PC-9 (cell line): ENCODE measurements at regions not wholly inside any gene's neighbourhood (a gene's known extent, or its start where the extent isn't known, plus 50 kb on each side); places are given as distances from the start of the nearest gene placed in this dataset.

Experiments used
- CTCF ChIP-seq: fragments of 200-600 bp; sonication (generic); conservative IDR thresholded peaks from 2 replicates; pipeline ENCODE4 v1.6.1; 2017; ENCODE audit warnings: mixed run types, antibody characterized with exemption, mild to moderate bottlenecking, moderate library complexity
- EZH2 ChIP-seq: fragments of 200-600 bp; sonication (generic); IDR thresholded peaks from 2 replicates; pipeline ENCODE4 v1.8.0; 2017; ENCODE audit warnings: antibody characterized with exemption, low read depth

GRCh38 chr14:70245026-70245425 is 56.3 kb upstream of the SLC8A3 start:
- TF ChIP-seq CTCF (no peak), EZH2 (no peak)
